HUES48 (cell line): ENCODE measurements at regions not wholly inside any gene's neighbourhood (a gene's known extent, or its start where the extent isn't known, plus 50 kb on each side); places are given as distances from the start of the nearest gene placed in this dataset.

ENCODE experiments used
- H3K27ac ChIP-seq: one replicate; pipeline ENCODE4 v1.7.0; 2013; ENCODE audit warnings: low read depth, low read length, inconsistent platforms
- H3K27me3 ChIP-seq: 2 replicates; pipeline ENCODE4 v1.6.1; 2013; ENCODE audit warnings: mild to moderate bottlenecking, low read length; ENCODE audit not compliant: control insufficient read depth, insufficient read depth
- H3K36me3 ChIP-seq: 2 replicates; pipeline ENCODE4 v1.6.1; 2013; ENCODE audit warnings: low read length; ENCODE audit not compliant: control insufficient read depth, insufficient read depth
- H3K4me1 ChIP-seq: 2 replicates; pipeline ENCODE4 v1.6.1; 2013; ENCODE audit warnings: mild to moderate bottlenecking, low read length; ENCODE audit not compliant: control insufficient read depth, insufficient read depth
- H3K4me3 ChIP-seq: 2 replicates; pipeline ENCODE4 v1.5.1; 2013; ENCODE audit warnings: mild to moderate bottlenecking, low read depth, low read length
- H3K9ac ChIP-seq: 2 replicates; pipeline ENCODE4 v1.6.1; 2013; ENCODE audit warnings: mild to moderate bottlenecking, low read depth, low read length, moderate library complexity
- H3K9me3 ChIP-seq: 2 replicates; pipeline ENCODE4 v1.6.1; 2013; ENCODE audit warnings: low read length; ENCODE audit not compliant: control insufficient read depth, insufficient read depth

- H3K36me3 ChIP-seq: no peaks in the 10 kb centered on the region
- no peak overlapping the region for H3K9ac ChIP-seq
- H3K4me1 ChIP-seq: peaks cover 3% of the 10 kb centered on the region; the same call in 1 of the 2 replicates
- H3K4me3 ChIP-seq: no peak overlapping the region
- no peaks in the 10 kb centered on the region for H3K9me3 ChIP-seq
- no peaks in the 10 kb centered on the region for H3K27me3 ChIP-seq
- H3K27ac ChIP-seq: no peak overlapping the region
Measured at GRCh38 chr16:5527817-5528216, 430.2 kb upstream of the EEF2KMT start.

GRCh38 chr16:5526826-5527225, 429.2 kb upstream of the EEF2KMT start:
- Histone ChIP-seq H3K9me3 (no peaks in the 10 kb centered on the region), H3K27ac (no peak overlapping the region), H3K4me1 (peaks cover 3% of the 10 kb centered on the region; the same call in 1 of the 2 replicates), H3K4me3 (no peak overlapping the region), H3K36me3 (no peaks in the 10 kb centered on the region), H3K9ac (no peak overlapping the region), H3K27me3 (no peaks in the 10 kb centered on the region)

GRCh38 chr16:5523829-5524228, 426.2 kb upstream of the EEF2KMT start:
- no peaks in the 10 kb centered on the region for H3K9me3 ChIP-seq
- H3K9ac ChIP-seq: no peak overlapping the region
- no peaks in the 10 kb centered on the region for H3K36me3 ChIP-seq
- H3K27me3 ChIP-seq: no peaks in the 10 kb centered on the region
- H3K4me3 ChIP-seq: no peak overlapping the region
- no peak overlapping the region for H3K27ac ChIP-seq
- peaks cover 3% of the 10 kb centered on the region; the same call in 1 of the 2 replicates for H3K4me1 ChIP-seq

- H3K4me3 ChIP-seq: no peak overlapping the region
- H3K4me1 ChIP-seq: no peaks in the 10 kb centered on the region
- no peaks in the 10 kb centered on the region for H3K27me3 ChIP-seq
- H3K27ac ChIP-seq: no peak overlapping the region
- H3K9ac ChIP-seq: no peak overlapping the region
- H3K9me3 ChIP-seq: no peaks in the 10 kb centered on the region
- H3K36me3 ChIP-seq: no peaks in the 10 kb centered on the region
Measured at GRCh38 chr16:5516115-5516514, 418.5 kb upstream of the EEF2KMT start.

- no peak overlapping the region for H3K9ac ChIP-seq
- H3K9me3 ChIP-seq: no peaks in the 10 kb centered on the region
- no peaks in the 10 kb centered on the region for H3K4me1 ChIP-seq
- H3K27me3 ChIP-seq: no peaks in the 10 kb centered on the region
- no peak overlapping the region for H3K4me3 ChIP-seq
- H3K27ac ChIP-seq: no peak overlapping the region
- H3K36me3 ChIP-seq: no peaks in the 10 kb centered on the region
Measured at GRCh38 chr16:5512014-5512413, 414.4 kb upstream of the EEF2KMT start.

- Histone ChIP-seq H3K4me1 (no peaks in the 10 kb centered on the region), H3K9ac (no peak overlapping the region), H3K27me3 (no peaks in the 10 kb centered on the region), H3K27ac (peak overlapping the region; percentile 25), H3K36me3 (no peaks in the 10 kb centered on the region), H3K4me3 (no peak overlapping the region), H3K9me3 (no peaks in the 10 kb centered on the region)
Measured at GRCh38 chr16:5510819-5511370, 413.3 kb upstream of the EEF2KMT start.

GRCh38 chr16:5509794-5510193, 412.2 kb upstream of the EEF2KMT start:
- no peaks in the 10 kb centered on the region for H3K9me3 ChIP-seq
- H3K27ac ChIP-seq: no peak overlapping the region
- no peaks in the 10 kb centered on the region for H3K4me1 ChIP-seq
- no peak overlapping the region for H3K4me3 ChIP-seq
- no peaks in the 10 kb centered on the region for H3K27me3 ChIP-seq
- H3K36me3 ChIP-seq: no peaks in the 10 kb centered on the region
- H3K9ac ChIP-seq: no peak overlapping the region

- Histone ChIP-seq H3K27me3 (no peaks in the 10 kb centered on the region), H3K4me3 (no peak overlapping the region), H3K27ac (no peak overlapping the region), H3K9me3 (no peaks in the 10 kb centered on the region), H3K4me1 (no peaks in the 10 kb centered on the region), H3K9ac (no peak overlapping the region), H3K36me3 (no peaks in the 10 kb centered on the region)
Measured at GRCh38 chr16:5509336-5509735, 411.7 kb upstream of the EEF2KMT start.

GRCh38 chr16:5508371-5508770, 410.8 kb upstream of the EEF2KMT start:
- no peaks in the 10 kb centered on the region for H3K36me3 ChIP-seq
- no peaks in the 10 kb centered on the region for H3K4me1 ChIP-seq
- no peak overlapping the region for H3K4me3 ChIP-seq
- no peaks in the 10 kb centered on the region for H3K9me3 ChIP-seq
- no peak overlapping the region for H3K27ac ChIP-seq
- no peaks in the 10 kb centered on the region for H3K27me3 ChIP-seq
- no peak overlapping the region for H3K9ac ChIP-seq

GRCh38 chr16:5506021-5506420, 408.4 kb upstream of the EEF2KMT start:
- no peak overlapping the region for H3K9ac ChIP-seq
- H3K4me3 ChIP-seq: no peak overlapping the region
- H3K36me3 ChIP-seq: no peaks in the 10 kb centered on the region
- no peaks in the 10 kb centered on the region for H3K4me1 ChIP-seq
- H3K27me3 ChIP-seq: no peaks in the 10 kb centered on the region
- H3K27ac ChIP-seq: no peak overlapping the region
- no peaks in the 10 kb centered on the region for H3K9me3 ChIP-seq

GRCh38 chr16:5505091-5505887, 407.7 kb upstream of the EEF2KMT start:
- Histone ChIP-seq H3K9me3 (no peaks in the 10 kb centered on the region), H3K27ac (no peak overlapping the region), H3K36me3 (no peaks in the 10 kb centered on the region), H3K4me1 (no peaks in the 10 kb centered on the region), H3K4me3 (no peak overlapping the region), H3K9ac (no peak overlapping the region), H3K27me3 (no peaks in the 10 kb centered on the region)
